Mesothelial cell of epicardium (in vitro differentiated cells): ENCODE measurements at regions not wholly inside any gene's neighbourhood (a gene's known extent, or its start where the extent isn't known, plus 50 kb on each side); places are given as distances from the start of the nearest gene placed in this dataset.

Experiments
- DNase-seq, 2 experiments: peaks; one replicate each; pipeline ENCODE4 v3.0.0; 2021; ENCODE audit warnings: low spot score in 2 of 2; ENCODE audit not compliant: unreplicated experiment in 2 of 2
- H3K27ac Mint-ChIP-seq: 2 replicates; pipeline ENCODE4 v1.8.0; 2021; ENCODE audit warnings: mixed read lengths
- H3K27me3 Mint-ChIP-seq: 2 replicates; pipeline ENCODE4 v1.8.0; 2021; ENCODE audit warnings: low read depth, mixed read lengths
- H3K36me3 Mint-ChIP-seq: 2 replicates; pipeline ENCODE4 v1.8.0; 2021; ENCODE audit warnings: mixed read lengths
- H3K4me1 Mint-ChIP-seq: 2 replicates; pipeline ENCODE4 v1.8.0; 2021; ENCODE audit warnings: mixed read lengths
- H3K4me3 Mint-ChIP-seq: 2 replicates; pipeline ENCODE4 v1.8.0; 2021; ENCODE audit warnings: mild to moderate bottlenecking, moderate library complexity, mixed read lengths
- H3K9me3 Mint-ChIP-seq: 2 replicates; pipeline ENCODE4 v1.8.0; 2021; ENCODE audit warnings: mixed read lengths
- CTCF ChIP-seq: fragments of 200-600 bp; sonication (generic); IDR thresholded peaks from one replicate; pipeline ENCODE4 v1.5.0; 2021; ENCODE audit warnings: antibody characterized with exemption; ENCODE audit not compliant: unreplicated experiment

GRCh38 chr10:131022369-131022768 is 289.2 kb downstream of the TCERG1L start:
- TF ChIP-seq CTCF = no peak
- no peak overlapping the region for H3K27ac Mint-ChIP-seq

GRCh38 chr10:131022981-131023380 is 288.5 kb downstream of the TCERG1L start:
- no peak for TF ChIP-seq CTCF
- Mint-ChIP-seq H3K27ac (no peak overlapping the region), H3K4me1 (peaks cover 7% of the 10 kb centered on the region), H3K27me3 (peaks cover 16% of the 10 kb centered on the region), H3K36me3 (no peaks in the 10 kb centered on the region), H3K9me3 (no peaks in the 10 kb centered on the region), H3K4me3 (no peak overlapping the region)
- DNase-seq = no peak

More at GRCh38 chr10:131022369-131022768, 289.2 kb downstream of the TCERG1L start:
- no peak overlapping the region for H3K4me3 Mint-ChIP-seq
- no peaks in the 10 kb centered on the region for H3K36me3 Mint-ChIP-seq
- no peaks in the 10 kb centered on the region for H3K9me3 Mint-ChIP-seq
- H3K27me3 Mint-ChIP-seq = peaks cover 16% of the 10 kb centered on the region
- peaks cover 9% of the 10 kb centered on the region for H3K4me1 Mint-ChIP-seq
- no peak for DNase-seq

GRCh38 chr10:131024259-131025131 is 287.0 kb downstream of the TCERG1L start:
- Mint-ChIP-seq H3K9me3 (no peaks in the 10 kb centered on the region), H3K4me3 (no peak overlapping the region), H3K4me1 (no peaks in the 10 kb centered on the region), H3K27me3 (peaks cover 18% of the 10 kb centered on the region), H3K36me3 (no peaks in the 10 kb centered on the region), H3K27ac (no peak overlapping the region)
- DNase-seq = no peak
- no peak for TF ChIP-seq CTCF

- Mint-ChIP-seq H3K9me3 (no peaks in the 10 kb centered on the region), H3K27me3 (peaks cover 18% of the 10 kb centered on the region), H3K4me1 (no peaks in the 10 kb centered on the region), H3K36me3 (no peaks in the 10 kb centered on the region), H3K4me3 (no peak overlapping the region), H3K27ac (no peak overlapping the region)
- TF ChIP-seq CTCF = no peak
- DNase-seq = no peak
These were observed 286.2 kb downstream of the TCERG1L start for GRCh38 chr10:131025333-131025732.

- no peak for TF ChIP-seq CTCF
- no peaks in the 10 kb centered on the region for H3K36me3 Mint-ChIP-seq
- DNase-seq = no peak
- H3K4me3 Mint-ChIP-seq = no peak overlapping the region
- H3K9me3 Mint-ChIP-seq = no peaks in the 10 kb centered on the region
- no peak overlapping the region for H3K27ac Mint-ChIP-seq
- H3K4me1 Mint-ChIP-seq = no peaks in the 10 kb centered on the region
- H3K27me3 Mint-ChIP-seq = peaks cover 14% of the 10 kb centered on the region
These were observed 284.3 kb downstream of the TCERG1L start for GRCh38 chr10:131027256-131027655.
